Right atrium auricular region (tissue), 2 donors: ENCODE measurements at regions not wholly inside any gene's neighbourhood (a gene's known extent, or its start where the extent isn't known, plus 50 kb on each side); places are given as distances from the start of the nearest gene placed in this dataset.
A peak's percentile ranks its signal among the peaks of the same experiment; 100 is the strongest.

ENCODE experiments used
- DNase-seq: peaks from one replicate; pipeline ENCODE4 v3.0.0-alpha.2; 2019; ENCODE audit warnings: low spot score
- H3K27ac ChIP-seq, 2 donors: fragments of 200-600 bp; sonication (generic); 1 replicate in 1 of 2; 2 replicates in 1 of 2; pipeline ENCODE4 v1.5.1; 2016 to 2019
- H3K27me3 ChIP-seq, 2 donors: fragments of 200-600 bp; sonication (generic); one replicate each; pipeline versions ENCODE4 v1.5.1 to v1.6.0; 2017 to 2019
- H3K36me3 ChIP-seq: fragments of 200-600 bp; sonication (generic); one replicate; pipeline ENCODE4 v1.5.1; 2016
- H3K4me1 ChIP-seq, 2 donors: fragments of 200-600 bp; sonication (generic); one replicate each; pipeline versions ENCODE4 v1.5.1 to v1.6.0; 2017 to 2019
- H3K4me3 ChIP-seq, 2 donors: fragments of 200-600 bp; sonication (generic); 1 replicate in 1 of 2; 2 replicates in 1 of 2; pipeline ENCODE4 v1.5.1; 2017 to 2019; ENCODE audit warnings: mild to moderate bottlenecking in 1 of 2, moderate library complexity in 1 of 2
- H3K9me3 ChIP-seq, 2 donors: fragments of 200-600 bp; sonication (generic); one replicate each; pipeline ENCODE4 v1.5.1; 2019
- TF ChIP-seq, protein P1 (sequence below), 2 donors: fragments of 200-600 bp; sonication (generic); IDR thresholded peaks; one replicate each; pipeline ENCODE4 v1.5.1; 2019; ENCODE audit warnings: antibody characterized with exemption in 2 of 2

DNA sequence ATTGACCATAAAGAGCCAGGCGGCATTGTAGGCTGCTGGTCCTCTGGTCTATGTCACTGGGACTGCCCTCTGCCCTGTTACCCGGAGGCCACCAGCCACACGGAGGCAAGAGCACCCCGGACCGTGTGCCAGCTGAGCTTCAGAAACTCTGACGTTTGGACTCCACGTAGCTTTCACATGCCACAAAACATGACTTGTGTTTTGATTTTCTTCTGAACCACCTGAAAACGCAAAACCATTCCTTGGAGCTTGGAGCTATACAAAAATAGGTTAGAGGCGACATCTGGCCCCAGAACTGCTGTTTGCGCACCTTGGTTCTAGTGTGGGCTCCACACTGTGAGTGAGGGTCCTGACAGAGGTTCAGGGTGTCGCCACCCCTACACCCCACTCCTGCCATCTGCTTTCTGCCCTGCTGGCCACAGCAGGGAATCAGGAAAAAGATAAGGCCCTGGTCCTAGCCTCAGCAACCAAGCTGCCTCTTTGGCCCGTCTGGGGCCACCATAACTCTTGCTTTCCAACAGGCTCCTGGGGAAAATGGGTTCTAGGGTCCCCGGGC lies 151.3 kb upstream of the IRX2 start:
- H3K4me3 ChIP-seq, result no peak overlapping the region
- TF ChIP-seq, protein P1, sequence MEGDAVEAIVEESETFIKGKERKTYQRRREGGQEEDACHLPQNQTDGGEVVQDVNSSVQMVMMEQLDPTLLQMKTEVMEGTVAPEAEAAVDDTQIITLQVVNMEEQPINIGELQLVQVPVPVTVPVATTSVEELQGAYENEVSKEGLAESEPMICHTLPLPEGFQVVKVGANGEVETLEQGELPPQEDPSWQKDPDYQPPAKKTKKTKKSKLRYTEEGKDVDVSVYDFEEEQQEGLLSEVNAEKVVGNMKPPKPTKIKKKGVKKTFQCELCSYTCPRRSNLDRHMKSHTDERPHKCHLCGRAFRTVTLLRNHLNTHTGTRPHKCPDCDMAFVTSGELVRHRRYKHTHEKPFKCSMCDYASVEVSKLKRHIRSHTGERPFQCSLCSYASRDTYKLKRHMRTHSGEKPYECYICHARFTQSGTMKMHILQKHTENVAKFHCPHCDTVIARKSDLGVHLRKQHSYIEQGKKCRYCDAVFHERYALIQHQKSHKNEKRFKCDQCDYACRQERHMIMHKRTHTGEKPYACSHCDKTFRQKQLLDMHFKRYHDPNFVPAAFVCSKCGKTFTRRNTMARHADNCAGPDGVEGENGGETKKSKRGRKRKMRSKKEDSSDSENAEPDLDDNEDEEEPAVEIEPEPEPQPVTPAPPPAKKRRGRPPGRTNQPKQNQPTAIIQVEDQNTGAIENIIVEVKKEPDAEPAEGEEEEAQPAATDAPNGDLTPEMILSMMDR (IDR thresholded peaks at IDR 0.05), result no peak
- no peaks in the 10 kb centered on the region for H3K36me3 ChIP-seq
- no peaks in the 10 kb centered on the region for H3K9me3 ChIP-seq
- no peaks in the 10 kb centered on the region for H3K4me1 ChIP-seq
- H3K27ac ChIP-seq, result no peak overlapping the region
- peak; percentile 48 for DNase-seq
- no peaks in the 10 kb centered on the region for H3K27me3 ChIP-seq

DNA sequence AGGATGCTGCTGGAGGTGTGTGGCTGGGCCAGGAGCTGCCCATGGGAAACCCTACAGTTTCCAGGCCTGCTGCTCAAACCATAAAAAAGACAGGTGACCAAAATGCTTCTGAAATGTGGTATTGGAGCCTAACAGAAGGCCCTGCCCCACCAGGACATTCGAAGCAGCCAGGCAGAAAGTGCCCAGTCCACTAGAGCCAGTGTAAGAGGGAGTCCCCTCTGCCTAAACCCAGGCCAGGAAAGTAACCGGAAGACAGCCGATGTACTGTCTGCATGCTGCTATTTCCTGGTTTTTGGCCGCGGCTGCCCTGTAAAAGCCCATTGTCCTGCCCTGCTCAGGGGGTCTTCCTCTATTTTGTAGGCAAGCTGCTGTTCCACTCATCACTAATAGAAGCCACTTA lies 150.7 kb upstream of the IRX2 start:
- H3K4me1 ChIP-seq, result no peaks in the 10 kb centered on the region
- H3K27me3 ChIP-seq, result no peaks in the 10 kb centered on the region
- H3K9me3 ChIP-seq, result no peaks in the 10 kb centered on the region
- H3K36me3 ChIP-seq, result no peaks in the 10 kb centered on the region
- no peak overlapping the region for H3K4me3 ChIP-seq
- peak; percentile 26 for DNase-seq
- TF ChIP-seq, protein P1 (IDR thresholded peaks at IDR 0.05), result no peak
- H3K27ac ChIP-seq, result no peak overlapping the region

DNA sequence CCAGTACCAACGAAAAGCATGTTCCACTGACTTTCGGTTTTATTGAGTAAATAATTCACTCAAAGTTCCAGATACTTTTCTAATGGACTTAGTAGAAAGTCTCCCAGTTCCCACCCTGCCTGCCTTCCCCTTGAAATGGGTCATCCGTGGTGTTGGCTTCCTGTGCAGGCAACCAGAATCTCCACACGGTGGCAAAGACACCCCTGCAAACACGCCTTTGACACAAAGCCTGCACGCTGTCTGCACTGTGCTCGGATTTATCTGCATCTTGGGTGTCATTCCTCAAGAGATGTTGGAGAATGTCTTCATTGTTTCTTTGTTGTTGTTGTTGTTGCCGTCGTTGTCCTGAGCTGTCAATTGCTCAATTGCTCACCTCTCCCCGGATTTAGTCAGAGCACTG lies 150.0 kb upstream of the IRX2 start:
- peak; percentile 9 for DNase-seq
- no peaks in the 10 kb centered on the region for H3K36me3 ChIP-seq
- H3K9me3 ChIP-seq, result no peaks in the 10 kb centered on the region
- no peaks in the 10 kb centered on the region for H3K4me1 ChIP-seq
- H3K27ac ChIP-seq, result no peak overlapping the region
- H3K4me3 ChIP-seq, result no peak overlapping the region
- TF ChIP-seq, protein P1 (IDR thresholded peaks at IDR 0.05), result no peak
- H3K27me3 ChIP-seq, result no peaks in the 10 kb centered on the region

DNA sequence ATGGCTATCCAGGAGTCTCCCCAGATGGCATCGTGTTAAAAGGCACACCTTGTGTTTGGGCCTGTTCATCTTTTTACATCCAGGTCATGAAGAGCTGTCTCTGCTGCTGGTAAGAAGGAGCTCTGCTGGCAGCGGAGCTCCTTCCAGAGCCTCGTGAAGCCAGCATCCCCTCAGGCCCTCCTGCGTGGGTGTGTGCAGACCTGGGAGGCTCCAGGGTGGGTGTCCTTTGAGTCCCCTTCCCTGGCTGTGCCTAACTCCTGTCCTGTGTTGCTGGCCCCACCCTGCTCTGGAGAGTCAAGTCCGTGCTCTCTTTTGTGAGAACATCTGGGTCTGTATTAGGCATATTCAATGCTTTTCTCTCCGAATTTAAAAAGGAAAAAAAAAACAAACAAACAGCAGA lies 149.6 kb upstream of the IRX2 start:
- Histone ChIP-seq H3K27me3 (no peaks in the 10 kb centered on the region), H3K4me1 (no peaks in the 10 kb centered on the region), H3K27ac (no peak overlapping the region), H3K9me3 (no peaks in the 10 kb centered on the region), H3K36me3 (no peaks in the 10 kb centered on the region), H3K4me3 (no peak overlapping the region)
- peak; percentile 4 for DNase-seq
- TF ChIP-seq, protein P1 (IDR thresholded peaks at IDR 0.05), result no peak

DNA sequence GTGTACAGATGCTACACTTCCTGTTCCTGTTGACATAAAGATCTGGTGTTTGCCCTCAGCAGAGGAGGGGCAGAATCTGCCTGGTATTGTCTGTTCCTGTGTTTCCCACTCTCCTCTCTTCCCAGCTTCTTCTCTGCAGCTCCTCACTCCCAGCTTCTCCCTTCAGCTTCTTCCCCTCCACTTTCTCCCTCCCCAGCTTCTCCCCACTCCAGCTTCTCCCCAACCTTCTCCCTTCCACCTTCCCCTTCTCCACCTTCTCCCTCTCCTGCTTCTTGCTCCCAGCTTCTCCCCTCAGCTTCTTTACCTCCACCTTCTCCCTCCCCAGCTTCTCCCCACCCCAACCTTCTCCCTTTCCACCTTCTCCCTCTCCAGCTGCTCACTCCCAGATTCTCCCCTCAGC lies 148.9 kb upstream of the IRX2 start:
- DNase-seq, result no peak
- TF ChIP-seq, protein P1 (IDR thresholded peaks at IDR 0.05), result no peak

DNA sequence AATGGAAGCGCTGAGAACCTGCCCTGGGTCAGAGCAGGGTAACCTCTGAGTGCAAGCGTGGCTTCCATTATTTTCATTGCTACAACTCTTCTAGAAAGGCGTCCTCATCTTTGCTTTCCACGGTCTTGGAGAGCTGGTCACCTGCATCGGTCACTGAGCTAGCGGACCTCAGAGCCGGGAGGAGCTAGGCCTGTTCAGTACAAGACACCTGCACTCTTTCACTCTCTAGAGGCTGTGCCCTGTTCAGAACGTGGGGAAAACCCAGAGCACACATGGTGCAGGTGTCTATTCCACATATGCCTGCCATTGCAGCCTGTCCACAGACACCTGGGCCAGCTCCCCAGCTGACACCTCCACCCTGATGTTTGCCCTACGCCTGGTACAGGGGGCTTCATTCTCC lies 147.8 kb upstream of the IRX2 start:
- no peaks in the 10 kb centered on the region for H3K36me3 ChIP-seq
- peak; percentile 30 for DNase-seq
- H3K27ac ChIP-seq, result no peak overlapping the region
- no peak overlapping the region for H3K4me3 ChIP-seq
- H3K4me1 ChIP-seq, result no peaks in the 10 kb centered on the region
- no peaks in the 10 kb centered on the region for H3K27me3 ChIP-seq
- TF ChIP-seq, protein P1 (IDR thresholded peaks at IDR 0.05), result no peak
- H3K9me3 ChIP-seq, result no peaks in the 10 kb centered on the region

More for the DNA sequence above, 148.9 kb upstream of the IRX2 start:
- Histone ChIP-seq H3K4me3 (no peak overlapping the region), H3K27me3 (no peaks in the 10 kb centered on the region), H3K4me1 (no peaks in the 10 kb centered on the region), H3K36me3 (no peaks in the 10 kb centered on the region), H3K9me3 (no peaks in the 10 kb centered on the region), H3K27ac (no peak overlapping the region)
